Urinary bladder (tissue), 3 donors: ENCODE measurements at regions not wholly inside any gene's neighbourhood (a gene's known extent, or its start where the extent isn't known, plus 50 kb on each side); places are given as distances from the start of the nearest gene placed in this dataset.

ENCODE experiments used
- DNase-seq: peaks from one replicate; pipeline ENCODE4 v3.0.0-alpha.2; 2015; ENCODE audit errors: extremely low spot score
- H3K27ac ChIP-seq: one replicate; pipeline ENCODE4 v1.5.1; 2013; ENCODE audit warnings: low read depth, mild to moderate bottlenecking, moderate library complexity
- H3K36me3 ChIP-seq: one replicate; pipeline ENCODE4 v1.6.1; 2013; ENCODE audit warnings: mild to moderate bottlenecking, moderate library complexity; ENCODE audit not compliant: insufficient read depth
- H3K4me1 ChIP-seq: one replicate; pipeline ENCODE4 v1.6.1; 2013; ENCODE audit warnings: mild to moderate bottlenecking, moderate library complexity; ENCODE audit not compliant: insufficient read depth
- H3K4me3 ChIP-seq: one replicate; pipeline ENCODE4 v1.5.1; 2013; ENCODE audit warnings: low read depth, low read length
- WGBS: extraction: QIAGEN DNeasy Blood & Tissue Kit; methylation state at CpG from one replicate; pipeline ENCODE4 v1.1.7; 2013; 5-methylcytosine and 5-hydroxymethylcytosine counted together
- donor health status: healthy with polysubstance abuse.
- donor health status: healthy.

DNA sequence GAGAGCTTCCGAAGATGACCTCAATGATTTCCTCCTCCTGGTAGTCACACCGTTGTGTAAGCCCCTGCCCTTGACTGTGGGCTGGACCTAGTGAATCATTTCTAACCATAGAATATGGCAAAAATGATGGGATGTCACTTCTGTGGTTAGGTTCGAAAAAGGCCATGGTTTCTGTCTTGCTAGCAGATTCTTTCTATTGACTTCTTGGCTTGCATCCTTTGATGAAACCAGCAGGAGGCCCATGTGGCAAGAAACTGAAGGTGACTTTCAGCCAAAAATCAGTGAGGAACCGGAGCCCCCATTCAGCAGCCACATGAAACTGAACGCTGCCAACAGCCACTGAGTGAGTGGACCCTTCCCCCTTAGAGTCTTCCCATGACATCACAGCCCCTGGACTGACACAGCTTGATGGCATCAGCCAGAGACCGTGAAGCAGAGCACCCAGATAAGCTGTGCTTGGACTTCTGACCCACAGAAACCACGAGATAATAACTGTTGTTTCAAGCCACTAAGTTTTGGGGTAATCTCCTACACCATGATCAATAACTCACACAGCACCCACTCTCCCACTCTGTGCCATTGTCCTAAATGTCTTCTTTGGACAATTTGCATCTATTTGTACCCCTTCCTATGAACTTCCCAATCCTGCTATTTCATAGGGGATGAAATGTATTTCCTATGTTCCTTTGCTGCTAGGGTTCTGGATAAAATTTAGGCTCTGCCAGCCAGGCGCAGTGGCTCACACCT, 148.0 kb upstream of the STX18 start:
- no peaks in the 10 kb centered on the region for H3K4me1 ChIP-seq
- no peaks in the 10 kb centered on the region for H3K36me3 ChIP-seq
- H3K4me3 ChIP-seq, result no peak overlapping the region
- H3K27ac ChIP-seq, result no peak overlapping the region
- 91% methylated on average over 8 of the region's 8 CpGs for WGBS
- no peak for DNase-seq

DNA sequence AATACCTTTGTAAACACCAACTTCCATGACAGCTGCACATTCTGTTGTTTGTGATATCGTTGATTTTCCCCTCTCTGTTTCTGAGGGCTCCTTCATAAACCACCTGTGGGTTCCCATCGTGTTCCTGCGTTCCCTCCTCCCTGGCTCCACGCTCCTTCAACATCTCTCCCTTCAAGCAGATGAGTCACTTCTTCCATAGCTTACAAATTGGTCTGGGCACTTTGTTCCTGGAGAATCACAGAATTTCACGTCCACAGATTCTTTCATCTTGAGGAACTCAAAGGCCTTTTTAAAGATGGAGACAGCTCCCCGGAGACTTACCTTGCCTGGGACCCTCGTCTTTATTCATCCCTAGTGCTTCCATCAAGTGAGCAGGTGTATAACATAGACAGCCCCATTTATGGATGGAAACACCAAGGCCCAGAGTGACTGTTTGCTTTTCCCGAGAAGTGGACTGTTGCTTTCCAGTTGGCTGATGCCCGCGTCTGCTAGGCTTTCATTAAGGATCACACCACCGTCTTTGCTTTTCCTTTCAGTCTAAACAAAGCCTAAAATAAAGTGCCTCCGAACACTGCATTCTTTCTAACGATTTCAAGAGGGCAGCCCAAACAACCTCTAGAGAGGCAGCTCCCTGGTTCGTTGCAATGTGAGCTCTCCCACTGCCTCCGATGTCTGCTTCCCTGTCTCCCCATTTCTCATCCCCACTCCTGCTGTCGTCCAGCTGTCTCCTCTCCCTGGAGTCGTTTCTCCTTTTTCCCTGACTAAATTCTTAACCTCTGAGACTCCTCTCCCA, 146.3 kb upstream of the STX18 start:
- H3K36me3 ChIP-seq, result no peaks in the 10 kb centered on the region
- H3K4me1 ChIP-seq, result no peaks in the 10 kb centered on the region
- no peak overlapping the region for H3K27ac ChIP-seq
- WGBS, result 67% methylated on average over 17 of the region's 17 CpGs
- no peak for DNase-seq
- no peak overlapping the region for H3K4me3 ChIP-seq

DNA sequence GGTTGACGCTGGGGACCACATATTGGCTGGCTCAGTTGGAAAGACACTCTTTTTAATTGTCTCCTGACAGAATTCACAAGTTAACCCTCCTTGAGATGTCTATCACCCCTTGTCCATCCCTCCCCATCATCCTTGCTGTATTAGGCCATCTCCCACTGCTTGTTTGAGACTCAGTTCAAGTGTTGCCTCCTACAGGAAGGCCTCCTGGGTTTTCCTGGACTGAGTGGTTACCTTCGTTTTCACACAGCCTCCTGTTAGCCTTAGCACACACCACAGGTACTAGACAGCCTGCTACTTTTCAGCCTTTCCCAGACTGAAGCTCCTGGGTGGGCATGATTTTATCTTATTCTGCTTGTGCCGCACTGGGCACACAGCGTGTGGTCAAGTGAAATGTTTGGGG, 145.3 kb upstream of the STX18 start:
- DNase-seq, result no peak
- WGBS, result 94% methylated on average over 4 of the region's 4 CpGs
- H3K27ac ChIP-seq, result no peak overlapping the region
- no peaks in the 10 kb centered on the region for H3K4me1 ChIP-seq
- H3K36me3 ChIP-seq, result no peaks in the 10 kb centered on the region
- no peak overlapping the region for H3K4me3 ChIP-seq

DNA sequence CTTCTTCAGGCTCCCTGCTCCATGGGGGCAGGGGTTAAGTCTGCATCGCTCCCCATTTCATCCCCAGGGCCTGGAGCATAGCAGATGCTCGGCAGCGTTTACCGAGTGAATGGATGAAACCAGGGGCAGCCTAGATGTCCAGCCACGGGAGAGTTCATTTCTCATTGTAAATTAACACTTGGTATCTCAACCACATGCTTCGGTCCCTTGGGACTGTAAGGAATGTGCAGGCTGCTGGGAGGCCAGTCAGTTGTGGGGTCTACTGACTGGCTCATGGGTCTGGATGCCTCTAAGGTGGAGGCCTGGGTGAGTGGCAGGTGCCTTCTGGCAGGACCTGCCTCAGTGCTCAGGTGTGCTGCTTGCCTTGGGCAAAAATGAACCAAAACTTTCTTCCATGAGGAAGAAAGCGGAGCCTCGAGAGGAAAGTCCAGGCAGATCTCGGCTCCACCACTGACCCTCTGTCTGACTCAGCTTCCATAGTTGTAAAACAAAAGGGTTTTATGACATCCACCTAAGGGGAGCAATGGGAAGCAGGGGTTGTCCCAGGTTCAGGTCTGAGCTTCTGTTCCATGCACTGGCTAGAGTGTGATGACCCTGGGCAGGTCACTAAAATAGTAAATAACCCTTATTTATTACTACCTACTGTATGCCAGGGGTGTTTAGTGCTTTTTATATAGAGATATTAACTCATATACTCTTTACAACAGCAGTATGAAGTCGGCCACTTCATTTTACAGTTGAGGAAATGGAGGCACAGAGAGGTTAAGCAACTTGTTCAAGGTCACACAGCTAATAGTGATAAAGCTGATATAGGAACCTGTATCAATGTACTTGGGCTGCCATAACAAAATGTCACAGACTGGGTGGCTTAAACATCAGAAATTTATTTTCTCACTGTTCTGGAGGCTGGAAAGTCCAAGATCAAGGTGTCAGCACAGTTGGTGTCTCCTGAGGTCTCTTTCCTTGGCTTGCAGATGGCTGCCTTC, 144.3 kb upstream of the STX18 start:
- DNase-seq, result no peak
- Histone ChIP-seq H3K36me3 (no peaks in the 10 kb centered on the region), H3K27ac (no peak overlapping the region), H3K4me3 (no peak overlapping the region), H3K4me1 (no peaks in the 10 kb centered on the region)
- 66% methylated on average over 10 of the region's 10 CpGs for WGBS

DNA sequence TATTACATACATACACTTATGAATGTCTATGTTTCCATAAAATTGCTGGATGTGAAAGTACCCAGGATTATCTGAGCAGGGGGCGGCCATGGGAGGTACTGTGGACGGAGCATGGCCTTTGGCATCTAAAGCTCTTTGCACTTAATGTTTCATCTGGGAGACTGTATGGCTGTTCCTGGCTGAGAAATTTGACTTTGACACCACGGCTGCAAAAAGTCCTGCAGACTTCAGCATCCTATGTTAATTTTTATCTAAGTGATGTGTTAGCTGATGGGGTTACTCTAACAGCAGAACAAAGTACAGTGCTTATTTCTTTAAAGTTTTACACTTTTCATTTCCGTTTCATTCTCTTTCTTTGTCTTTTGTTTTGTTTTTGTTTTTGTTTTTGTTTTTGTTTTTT, 139.8 kb upstream of the STX18 start:
- 95% methylated on average over 4 of the region's 4 CpGs for WGBS

DNA sequence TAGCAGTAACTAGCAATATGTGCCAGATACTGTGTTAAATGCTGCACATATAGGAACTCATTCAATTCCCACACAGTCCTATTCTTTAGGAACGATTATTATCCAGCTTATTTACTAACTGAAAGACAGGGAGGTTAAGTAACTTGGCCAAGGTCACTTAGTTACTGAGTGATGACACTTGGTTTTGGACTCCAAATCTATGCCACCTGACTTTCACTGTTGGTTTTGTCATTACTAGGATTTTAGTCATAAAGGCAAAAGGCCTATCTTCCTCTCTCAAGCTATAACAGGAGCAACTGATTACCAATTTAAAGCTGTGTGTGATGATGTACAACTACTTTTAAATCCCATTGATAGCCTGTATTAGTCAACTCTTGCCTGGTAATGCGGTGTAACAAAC, 138.9 kb upstream of the STX18 start:
- no peak overlapping the region for H3K27ac ChIP-seq
- WGBS, result 92% methylated on average over 2 of the region's 2 CpGs
- no peaks in the 10 kb centered on the region for H3K4me1 ChIP-seq
- H3K4me3 ChIP-seq, result no peak overlapping the region
- DNase-seq, result no peak
- no peaks in the 10 kb centered on the region for H3K36me3 ChIP-seq

More for the DNA sequence above, 139.8 kb upstream of the STX18 start:
- H3K4me1 ChIP-seq, result no peaks in the 10 kb centered on the region
- H3K36me3 ChIP-seq, result no peaks in the 10 kb centered on the region
- H3K27ac ChIP-seq, result no peak overlapping the region
- DNase-seq, result no peak
- H3K4me3 ChIP-seq, result no peak overlapping the region

DNA sequence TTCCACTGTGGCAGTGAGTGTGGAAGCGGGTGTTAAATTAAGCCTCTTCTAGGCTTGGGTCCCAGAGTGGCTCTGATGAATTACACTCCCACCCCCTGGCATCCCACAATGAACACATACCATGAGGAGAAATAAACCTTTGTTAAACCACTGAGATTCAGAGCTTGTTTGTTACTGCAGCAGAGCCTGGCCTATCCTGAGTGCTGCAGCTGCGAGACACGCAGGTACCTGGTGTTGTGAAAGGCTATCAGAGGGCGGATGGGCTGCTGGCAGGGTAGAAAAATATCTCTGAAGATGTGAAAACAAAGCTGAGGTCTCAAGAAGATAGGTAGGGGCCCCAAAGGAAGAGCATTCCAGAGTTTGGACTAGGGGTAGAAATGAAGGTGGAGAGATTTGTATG, 138.4 kb upstream of the STX18 start:
- DNase-seq, result no peak
- WGBS, result 96% methylated on average over 4 of the region's 4 CpGs
- Histone ChIP-seq H3K36me3 (no peaks in the 10 kb centered on the region), H3K4me1 (no peaks in the 10 kb centered on the region), H3K4me3 (no peak overlapping the region), H3K27ac (no peak overlapping the region)

DNA sequence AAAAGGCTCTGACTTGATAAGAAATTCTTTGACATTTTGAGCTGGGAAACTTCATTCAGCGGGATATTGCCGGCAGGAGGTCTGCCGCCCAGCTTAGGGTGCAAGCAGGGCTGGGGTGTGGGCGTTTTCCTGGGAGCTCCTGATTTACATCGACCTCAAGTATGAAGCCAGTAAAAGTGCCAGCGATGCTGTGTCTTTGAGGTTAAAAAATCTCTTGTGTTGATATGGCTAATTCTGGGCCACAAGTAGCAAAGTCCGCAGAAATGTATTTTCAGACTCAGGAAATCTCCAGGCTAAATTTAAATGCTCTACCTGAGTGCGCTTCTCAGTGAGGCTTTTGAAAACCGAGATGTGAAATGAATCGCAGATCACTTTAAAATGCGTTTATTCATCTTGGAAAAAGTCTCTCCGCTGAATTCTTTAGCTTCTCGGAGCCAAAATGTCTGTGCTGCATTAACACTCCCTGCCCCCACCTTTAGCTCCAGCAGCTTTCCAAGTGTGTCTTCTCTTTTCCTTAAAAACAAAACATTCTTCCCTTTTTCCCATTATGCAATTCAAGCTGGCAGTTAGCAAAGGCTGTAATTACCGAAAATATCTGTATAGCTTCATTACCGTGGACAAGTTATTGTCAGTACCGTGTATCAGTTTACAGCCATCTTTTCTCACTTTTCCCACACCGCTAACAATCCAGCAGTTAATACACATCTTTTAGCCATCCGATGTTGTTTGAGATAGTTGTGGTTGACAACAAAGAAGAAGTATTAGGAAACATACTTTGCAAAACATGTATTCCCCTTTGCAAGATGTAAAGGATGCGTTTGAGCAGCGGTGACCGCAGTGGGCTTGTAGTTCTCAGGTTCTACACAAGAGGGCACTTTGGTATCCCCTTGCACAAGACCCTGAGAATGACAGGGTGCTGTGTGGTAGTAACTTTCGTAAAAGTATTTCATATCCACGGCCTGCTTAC, 136.0 kb upstream of the STX18 start:
- Histone ChIP-seq H3K4me3 (no peak overlapping the region), H3K36me3 (no peaks in the 10 kb centered on the region), H3K4me1 (no peaks in the 10 kb centered on the region), H3K27ac (no peak overlapping the region)
- WGBS, result 25% methylated on average over 23 of the region's 23 CpGs
- no peak for DNase-seq

DNA sequence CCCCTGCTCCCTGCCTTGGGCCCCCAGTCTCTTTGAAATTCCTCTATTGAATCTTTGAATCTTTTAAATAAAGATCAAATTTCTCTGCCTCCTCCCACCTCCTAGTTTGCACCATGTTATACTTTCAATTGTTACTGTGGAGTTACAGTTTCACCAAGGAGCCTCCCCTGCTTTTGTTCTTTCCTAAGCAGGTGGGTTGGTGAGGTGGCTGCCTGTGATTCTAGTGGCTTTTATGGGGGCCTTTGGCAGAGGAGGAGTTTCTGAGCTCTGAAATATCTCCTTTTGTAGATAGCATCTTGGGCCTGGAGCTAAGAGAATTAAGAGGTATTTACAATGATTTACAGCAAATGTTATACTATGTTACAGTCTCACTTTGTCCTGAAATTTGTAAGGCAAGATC, 133.8 kb upstream of the STX18 start:
- Histone ChIP-seq H3K27ac (no peak overlapping the region), H3K4me3 (no peak overlapping the region), H3K36me3 (no peaks in the 10 kb centered on the region), H3K4me1 (no peaks in the 10 kb centered on the region)
- no peak for DNase-seq

DNA sequence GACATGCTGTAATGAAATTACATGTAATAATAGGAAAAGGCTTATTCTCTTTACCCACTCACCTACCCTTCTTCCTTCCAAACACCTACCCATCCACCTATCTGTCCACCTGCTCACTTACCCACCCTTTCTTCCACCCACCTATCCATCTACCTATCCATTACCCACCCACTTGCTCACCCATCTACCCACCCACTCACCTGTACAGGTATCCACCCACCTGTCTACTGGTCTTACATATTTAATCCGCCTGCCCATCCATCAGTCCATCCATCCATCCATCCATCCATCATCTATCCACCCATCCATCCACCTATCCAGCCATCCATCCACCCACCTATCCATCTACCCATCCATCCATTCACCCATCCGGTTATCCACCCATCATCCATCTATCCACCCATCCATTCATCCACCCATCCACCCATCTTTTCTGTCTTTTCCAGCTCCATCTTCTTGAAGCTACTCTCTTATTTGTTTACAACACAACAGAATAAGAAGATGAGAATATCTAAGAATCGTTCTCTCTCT, 133.3 kb upstream of the STX18 start:
- no peak overlapping the region for H3K4me3 ChIP-seq
- no peaks in the 10 kb centered on the region for H3K4me1 ChIP-seq
- H3K36me3 ChIP-seq, result no peaks in the 10 kb centered on the region
- H3K27ac ChIP-seq, result no peak overlapping the region
- no peak for DNase-seq
- 83% methylated on average over 3 of the region's 3 CpGs for WGBS

DNA sequence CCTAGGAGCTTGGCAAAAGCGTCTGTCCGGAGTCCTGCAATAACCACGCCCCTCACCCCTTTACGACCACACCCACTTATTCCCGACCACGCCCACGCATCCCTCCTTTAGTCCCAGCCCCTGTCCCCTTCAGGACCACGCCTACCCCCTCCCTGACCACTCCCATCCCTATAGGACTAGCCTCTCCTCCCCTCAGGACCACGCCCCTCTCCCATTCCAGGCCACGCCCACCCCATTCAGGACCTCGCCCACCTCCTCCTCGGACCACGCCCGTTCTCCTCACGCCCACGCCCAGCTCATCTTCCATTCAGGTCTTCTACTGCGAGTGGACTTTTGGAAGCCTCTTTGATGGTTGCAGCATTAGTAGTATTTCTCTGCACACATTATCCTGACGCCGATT, 131.2 kb upstream of the STX18 start:
- Histone ChIP-seq H3K4me3 (no peak overlapping the region), H3K36me3 (no peaks in the 10 kb centered on the region), H3K4me1 (no peaks in the 10 kb centered on the region), H3K27ac (no peak overlapping the region)
- no peak for DNase-seq
- WGBS, result 45% methylated on average over 19 of the region's 19 CpGs

DNA sequence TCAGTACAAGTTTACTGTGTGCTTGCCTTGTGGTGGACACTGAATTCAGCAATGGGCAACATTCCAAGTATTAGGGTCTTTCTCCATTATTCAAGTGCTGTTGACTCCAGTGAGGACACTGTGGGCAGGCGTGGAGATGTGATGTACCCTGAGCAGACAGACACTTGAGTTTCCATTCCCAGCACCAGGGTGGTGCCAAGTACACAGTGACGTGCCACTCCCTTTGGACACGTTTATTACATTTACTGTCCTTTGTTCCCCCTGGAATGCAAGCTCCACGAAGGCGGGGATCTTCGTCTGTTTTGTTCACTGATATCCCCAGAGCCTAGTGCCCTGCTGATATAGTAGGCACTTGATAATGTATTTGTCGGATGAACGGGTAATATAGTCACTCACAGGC, 130.6 kb upstream of the STX18 start:
- 74% methylated on average over 8 of the region's 8 CpGs for WGBS
- H3K4me3 ChIP-seq, result no peak overlapping the region
- DNase-seq, result no peak
- no peaks in the 10 kb centered on the region for H3K4me1 ChIP-seq
- no peaks in the 10 kb centered on the region for H3K36me3 ChIP-seq
- no peak overlapping the region for H3K27ac ChIP-seq
